Activated CD4-positive, alpha-beta T cell treated with anti-CD3 and anti-CD28 coated beads for 1 hour (primary cell): ENCODE measurements at regions not wholly inside any gene's neighbourhood (a gene's known extent, or its start where the extent isn't known, plus 50 kb on each side); places are given as distances from the start of the nearest gene placed in this dataset.

Source experiments
- DNase-seq: peaks from one replicate; pipeline ENCODE4 v3.0.0-alpha.2; 2020

GRCh38 chr2:2704428-2705090 is 373.5 kb upstream of the MYT1L start:
- DNase-seq, result no peak

GRCh38 chr2:2703762-2704427 is 372.8 kb upstream of the MYT1L start:
- no peak for DNase-seq

- no peak for DNase-seq
Observed at GRCh38 chr2:2703172-2703571, 372.1 kb upstream of the MYT1L start.

- no peak for DNase-seq
Observed at GRCh38 chr2:2702385-2702784, 371.3 kb upstream of the MYT1L start.

GRCh38 chr2:2701813-2702212 is 370.7 kb upstream of the MYT1L start:
- DNase-seq, result no peak

- no peak for DNase-seq
Observed at GRCh38 chr2:2701176-2701781, 370.2 kb upstream of the MYT1L start.

- DNase-seq, result no peak
Observed at GRCh38 chr2:2699121-2699505, 368.0 kb upstream of the MYT1L start.

GRCh38 chr2:2698182-2699120 is 367.4 kb upstream of the MYT1L start:
- no peak for DNase-seq

- DNase-seq, result no peak
Observed at GRCh38 chr2:2696733-2697455, 365.8 kb upstream of the MYT1L start.

GRCh38 chr2:2696325-2696724 is 365.2 kb upstream of the MYT1L start:
- no peak for DNase-seq

- no peak for DNase-seq
Observed at GRCh38 chr2:2694746-2695145, 363.7 kb upstream of the MYT1L start.

- no peak for DNase-seq
Observed at GRCh38 chr2:2692599-2693389, 361.7 kb upstream of the MYT1L start.

GRCh38 chr2:2691419-2691818 is 360.3 kb upstream of the MYT1L start:
- DNase-seq, result no peak

GRCh38 chr2:2690985-2691384 is 359.9 kb upstream of the MYT1L start:
- no peak for DNase-seq

GRCh38 chr2:2689306-2689705 is 358.2 kb upstream of the MYT1L start:
- no peak for DNase-seq

GRCh38 chr2:2688254-2688653 is 357.2 kb upstream of the MYT1L start:
- DNase-seq, result no peak

- no peak for DNase-seq
Observed at GRCh38 chr2:2687745-2688144, 356.7 kb upstream of the MYT1L start.

- no peak for DNase-seq
Observed at GRCh38 chr2:2686222-2686621, 355.1 kb upstream of the MYT1L start.

- DNase-seq, result no peak
Observed at GRCh38 chr2:2683606-2684224, 352.6 kb upstream of the MYT1L start.

- DNase-seq, result no peak
Observed at GRCh38 chr2:2682700-2683342, 351.7 kb upstream of the MYT1L start.
